Ovary (tissue), 3 donors: ENCODE measurements at regions not wholly inside any gene's neighbourhood (a gene's known extent, or its start where the extent isn't known, plus 50 kb on each side); places are given as distances from the start of the nearest gene placed in this dataset.

Experiments used
- EP300 ChIP-seq: sonication (generic); formaldehyde crosslinking; IDR thresholded peaks from one replicate; pipeline ENCODE4 v1.6.1; 2017; ENCODE audit warnings: antibody characterized with exemption
- POLR2A ChIP-seq: fragments of 450-650 bp; IDR thresholded peaks from one replicate; pipeline ENCODE4 v1.6.1; 2017; ENCODE audit warnings: antibody characterized with exemption, mild to moderate bottlenecking, moderate library complexity
- TF ChIP-seq, protein P1 (sequence below), 3 donors: fragments of 450-650 bp in 2 of 3; fragments of 200-600 bp in 1 of 3; IDR thresholded peaks; one replicate each; pipeline versions ENCODE4 v1.5.1 to v1.8.0; 2016 to 2022; ENCODE audit warnings: antibody characterized with exemption in 3 of 3, mild to moderate bottlenecking in 1 of 3
- donor health status: DM: no; HTN: no; CAD: no.

DNA sequence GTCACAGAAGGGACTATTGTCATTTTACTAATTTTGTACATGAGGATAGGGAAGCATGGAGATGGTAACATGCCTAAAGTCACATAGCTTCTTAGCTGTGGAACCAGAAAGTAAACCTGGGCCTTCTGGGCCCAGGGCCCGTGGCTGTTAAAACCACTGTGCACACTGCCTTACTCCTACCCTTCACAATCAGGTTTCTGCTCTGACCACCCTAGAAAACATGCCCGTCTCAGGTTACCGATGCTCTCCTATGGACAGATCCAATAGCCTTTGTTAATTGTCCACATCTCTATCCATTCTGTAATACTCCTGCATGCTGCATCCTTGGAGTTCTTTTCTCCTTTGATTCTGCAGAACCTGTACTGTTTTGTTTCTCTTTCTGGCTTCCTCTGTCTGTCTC, 79.0 kb upstream of the TACR1 start:
- no peak for TF ChIP-seq POLR2A
- TF ChIP-seq, protein P1, sequence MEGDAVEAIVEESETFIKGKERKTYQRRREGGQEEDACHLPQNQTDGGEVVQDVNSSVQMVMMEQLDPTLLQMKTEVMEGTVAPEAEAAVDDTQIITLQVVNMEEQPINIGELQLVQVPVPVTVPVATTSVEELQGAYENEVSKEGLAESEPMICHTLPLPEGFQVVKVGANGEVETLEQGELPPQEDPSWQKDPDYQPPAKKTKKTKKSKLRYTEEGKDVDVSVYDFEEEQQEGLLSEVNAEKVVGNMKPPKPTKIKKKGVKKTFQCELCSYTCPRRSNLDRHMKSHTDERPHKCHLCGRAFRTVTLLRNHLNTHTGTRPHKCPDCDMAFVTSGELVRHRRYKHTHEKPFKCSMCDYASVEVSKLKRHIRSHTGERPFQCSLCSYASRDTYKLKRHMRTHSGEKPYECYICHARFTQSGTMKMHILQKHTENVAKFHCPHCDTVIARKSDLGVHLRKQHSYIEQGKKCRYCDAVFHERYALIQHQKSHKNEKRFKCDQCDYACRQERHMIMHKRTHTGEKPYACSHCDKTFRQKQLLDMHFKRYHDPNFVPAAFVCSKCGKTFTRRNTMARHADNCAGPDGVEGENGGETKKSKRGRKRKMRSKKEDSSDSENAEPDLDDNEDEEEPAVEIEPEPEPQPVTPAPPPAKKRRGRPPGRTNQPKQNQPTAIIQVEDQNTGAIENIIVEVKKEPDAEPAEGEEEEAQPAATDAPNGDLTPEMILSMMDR (IDR thresholded peaks at IDR 0.05): no peak
- TF ChIP-seq EP300: no peak
